IMR-90 (cell line): ENCODE measurements at regions not wholly inside any gene's neighbourhood (a gene's known extent, or its start where the extent isn't known, plus 50 kb on each side); places are given as distances from the start of the nearest gene placed in this dataset. TPM values are rescaled to one million over a fixed set of nuclear protein-coding genes. Genes with fewer than 3 reads are reported as not detected.

Source experiments
- microRNA-seq, 2 experiments: library from miRNA; stranded (forward) in 1 of 2; unstranded in 1 of 2; fragments of 10-50 nt in 1 of 2; fragments of <30 nt in 1 of 2; gene quantifications in 1 of 2; microRNA quantifications in 1 of 2; one replicate each; pipeline versions ENCODE3 to v1.1.0; 2013 to 2020; ENCODE audit not compliant: insufficient read depth in 1 of 2, insufficient read length in 1 of 2, unreplicated experiment in 1 of 2
- small RNA-seq, 5 experiments: library from RNA; depleted of rRNA; stranded (forward); fragments of <200 nt; gene quantifications; one replicate each; pipeline ENCODE3, GENCODE V24; 2012

Small RNAs in the stretch of these regions (microRNA-seq; reads per million reads assigned to microRNA genes)
- not detected for gene RF00012 (ENCODE audit: insufficient read depth, insufficient read length)

Small RNAs in the stretch of these regions (small RNA-seq; reads per million reads assigned to genes)
- gene RF00012 = 0 to 0.04 (median 0) reads per million in 5 experiments
